Osteoblast (primary cell): ENCODE measurements at regions not wholly inside any gene's neighbourhood (a gene's known extent, or its start where the extent isn't known, plus 50 kb on each side); places are given as distances from the start of the nearest gene placed in this dataset.

Source experiments
- DNase-seq: peaks from one replicate; pipeline ENCODE4 v3.0.0; 2011; ENCODE audit warnings: low spot score, mixed read lengths; ENCODE audit not compliant: insufficient read length; ENCODE audit errors: missing footprints
- H2AFZ ChIP-seq: 2 replicates; pipeline ENCODE4 v1.6.0; 2011; ENCODE audit warnings: mild to moderate bottlenecking, low read length
- H3K27ac ChIP-seq: 2 replicates; pipeline ENCODE4 v1.5.1; 2011; ENCODE audit warnings: mild to moderate bottlenecking, low read depth, low read length, moderate library complexity
- H3K27me3 ChIP-seq: 2 replicates; pipeline ENCODE4 v1.6.0; 2012; ENCODE audit warnings: mild to moderate bottlenecking, control low read depth, inconsistent platforms, low read length, moderate library complexity; ENCODE audit not compliant: insufficient read depth
- H3K36me3 ChIP-seq: 2 replicates; pipeline ENCODE4 v1.5.1; 2011; ENCODE audit warnings: mild to moderate bottlenecking, low read length, control low read depth, moderate library complexity; ENCODE audit not compliant: insufficient read depth
- H3K4me1 ChIP-seq: 2 replicates; pipeline ENCODE4 v1.5.1; 2011; ENCODE audit warnings: mild to moderate bottlenecking, low read length, control low read depth, moderate library complexity; ENCODE audit not compliant: insufficient read depth
- H3K4me2 ChIP-seq: 2 replicates; pipeline ENCODE4 v1.6.0; 2011; ENCODE audit warnings: mild to moderate bottlenecking, low read length; ENCODE audit not compliant: insufficient read depth
- H3K4me3 ChIP-seq: fragments of 200-600 bp; sonication (generic); 3 replicates; pipeline ENCODE4 v1.5.1; 2012; ENCODE audit warnings: mild to moderate bottlenecking, low read length, inconsistent platforms; ENCODE audit not compliant: insufficient read depth
- H3K79me2 ChIP-seq: 2 replicates; pipeline ENCODE4 v1.6.0; 2012; ENCODE audit warnings: mild to moderate bottlenecking, low read length, control low read depth, inconsistent platforms; ENCODE audit not compliant: insufficient read depth
- H3K9me3 ChIP-seq: 2 replicates; pipeline ENCODE4 v1.5.1; 2011; ENCODE audit warnings: low read depth, low read length, control low read depth
- H4K20me1 ChIP-seq: 2 replicates; pipeline ENCODE4 v1.6.0; 2012; ENCODE audit warnings: mild to moderate bottlenecking, low read length, control low read depth; ENCODE audit not compliant: insufficient read depth
- TF ChIP-seq, protein P1 (sequence below): IDR thresholded peaks from 2 replicates; pipeline ENCODE4 v1.5.1; 2011; ENCODE audit warnings: mild to moderate bottlenecking, low read depth, low read length, moderate library complexity; ENCODE audit errors: extremely low read depth

DNA sequence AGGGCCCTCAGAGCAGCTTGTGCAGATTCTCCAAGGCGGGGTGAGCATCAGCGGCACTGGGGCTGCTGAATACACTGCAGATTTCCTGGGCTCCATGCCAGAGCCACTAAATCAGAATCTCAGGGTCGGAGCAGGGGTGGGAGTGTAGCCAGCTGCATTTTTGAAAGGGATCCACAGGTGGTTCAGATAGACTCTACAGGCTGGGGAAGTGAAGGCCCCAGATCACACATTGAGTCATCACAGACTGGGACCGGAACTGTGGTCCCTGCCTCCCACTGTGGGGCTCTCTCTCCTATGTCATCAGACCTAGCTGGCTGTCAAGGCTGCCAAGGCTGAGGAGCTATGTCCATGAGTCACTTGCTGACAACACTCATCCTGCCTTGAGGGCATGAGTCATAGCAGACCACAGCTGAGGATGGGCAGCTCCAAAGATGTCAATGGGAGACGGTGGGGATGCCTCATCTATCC, 162.3 kb upstream of the MAMLD1 start:
- no peak overlapping the region for H2AFZ ChIP-seq
- no peaks in the 10 kb centered on the region for H3K9me3 ChIP-seq
- TF ChIP-seq, protein P1, sequence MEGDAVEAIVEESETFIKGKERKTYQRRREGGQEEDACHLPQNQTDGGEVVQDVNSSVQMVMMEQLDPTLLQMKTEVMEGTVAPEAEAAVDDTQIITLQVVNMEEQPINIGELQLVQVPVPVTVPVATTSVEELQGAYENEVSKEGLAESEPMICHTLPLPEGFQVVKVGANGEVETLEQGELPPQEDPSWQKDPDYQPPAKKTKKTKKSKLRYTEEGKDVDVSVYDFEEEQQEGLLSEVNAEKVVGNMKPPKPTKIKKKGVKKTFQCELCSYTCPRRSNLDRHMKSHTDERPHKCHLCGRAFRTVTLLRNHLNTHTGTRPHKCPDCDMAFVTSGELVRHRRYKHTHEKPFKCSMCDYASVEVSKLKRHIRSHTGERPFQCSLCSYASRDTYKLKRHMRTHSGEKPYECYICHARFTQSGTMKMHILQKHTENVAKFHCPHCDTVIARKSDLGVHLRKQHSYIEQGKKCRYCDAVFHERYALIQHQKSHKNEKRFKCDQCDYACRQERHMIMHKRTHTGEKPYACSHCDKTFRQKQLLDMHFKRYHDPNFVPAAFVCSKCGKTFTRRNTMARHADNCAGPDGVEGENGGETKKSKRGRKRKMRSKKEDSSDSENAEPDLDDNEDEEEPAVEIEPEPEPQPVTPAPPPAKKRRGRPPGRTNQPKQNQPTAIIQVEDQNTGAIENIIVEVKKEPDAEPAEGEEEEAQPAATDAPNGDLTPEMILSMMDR = no peak
- peaks cover 25% of the 10 kb centered on the region for H3K4me1 ChIP-seq
- no peaks in the 10 kb centered on the region for H3K79me2 ChIP-seq
- no peak overlapping the region for H3K4me2 ChIP-seq
- peak; percentile 94 for DNase-seq
- peak overlapping the region; percentile 63 for H3K27ac ChIP-seq
- no peaks in the 10 kb centered on the region for H4K20me1 ChIP-seq
- no peaks in the 10 kb centered on the region for H3K36me3 ChIP-seq
- H3K4me3 ChIP-seq = no peak overlapping the region
- H3K27me3 ChIP-seq = no peaks in the 10 kb centered on the region

DNA sequence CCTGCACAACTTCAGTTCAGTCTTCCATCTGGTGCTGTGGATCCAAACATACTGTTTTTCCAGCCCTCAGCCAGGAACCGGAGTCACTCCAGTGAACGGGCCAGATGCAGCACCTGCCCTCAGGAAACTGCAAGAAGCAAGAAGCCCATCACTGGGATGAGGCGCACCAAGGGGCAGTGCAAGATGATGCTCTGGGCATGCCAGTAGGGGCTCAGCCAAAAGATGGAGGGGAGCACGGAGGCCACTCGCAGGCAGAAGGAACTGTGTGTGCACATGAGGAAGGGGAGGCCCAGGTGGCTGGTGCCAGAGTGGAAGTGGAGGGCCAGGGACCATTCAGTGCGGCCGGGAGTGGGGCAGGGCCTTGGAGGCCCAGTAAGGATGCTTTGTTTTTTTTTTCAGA, 161.7 kb upstream of the MAMLD1 start:
- H3K36me3 ChIP-seq = no peaks in the 10 kb centered on the region
- DNase-seq = no peak
- peak overlapping the region; percentile 63 for H3K27ac ChIP-seq
- H3K27me3 ChIP-seq = no peaks in the 10 kb centered on the region
- H3K4me3 ChIP-seq = no peak overlapping the region
- peaks cover 25% of the 10 kb centered on the region for H3K4me1 ChIP-seq
- H3K9me3 ChIP-seq = no peaks in the 10 kb centered on the region
- no peak overlapping the region for H2AFZ ChIP-seq
- H3K79me2 ChIP-seq = no peaks in the 10 kb centered on the region
- TF ChIP-seq, protein P1 = no peak
- no peaks in the 10 kb centered on the region for H4K20me1 ChIP-seq
- no peak overlapping the region for H3K4me2 ChIP-seq

DNA sequence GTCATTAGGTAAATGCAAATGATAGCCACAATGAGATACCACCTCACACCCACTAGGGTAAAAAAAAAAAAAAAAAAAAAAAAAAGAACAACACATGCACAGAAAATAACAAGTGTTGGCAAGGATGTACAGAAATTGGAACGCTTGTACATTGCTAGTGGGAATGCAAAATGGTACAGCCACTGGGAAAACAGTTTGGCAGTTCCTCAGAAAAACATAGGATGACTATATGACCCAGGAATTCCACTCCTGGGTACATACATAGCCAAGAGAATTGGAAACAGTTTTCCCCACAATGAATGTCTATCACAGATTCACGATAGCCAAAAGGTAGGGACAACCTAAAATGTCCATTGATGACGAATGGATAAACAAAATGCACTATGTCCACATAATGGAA, 161.3 kb upstream of the MAMLD1 start:
- Histone ChIP-seq H4K20me1 (no peaks in the 10 kb centered on the region), H3K36me3 (no peaks in the 10 kb centered on the region), H3K4me1 (peaks cover 25% of the 10 kb centered on the region), H3K4me3 (no peak overlapping the region), H3K27me3 (no peaks in the 10 kb centered on the region), H3K9me3 (no peaks in the 10 kb centered on the region), H2AFZ (no peak overlapping the region), H3K4me2 (no peak overlapping the region), H3K27ac (peak overlapping the region; percentile 46), H3K79me2 (no peaks in the 10 kb centered on the region)
- TF ChIP-seq, protein P1 = no peak
- no peak for DNase-seq

DNA sequence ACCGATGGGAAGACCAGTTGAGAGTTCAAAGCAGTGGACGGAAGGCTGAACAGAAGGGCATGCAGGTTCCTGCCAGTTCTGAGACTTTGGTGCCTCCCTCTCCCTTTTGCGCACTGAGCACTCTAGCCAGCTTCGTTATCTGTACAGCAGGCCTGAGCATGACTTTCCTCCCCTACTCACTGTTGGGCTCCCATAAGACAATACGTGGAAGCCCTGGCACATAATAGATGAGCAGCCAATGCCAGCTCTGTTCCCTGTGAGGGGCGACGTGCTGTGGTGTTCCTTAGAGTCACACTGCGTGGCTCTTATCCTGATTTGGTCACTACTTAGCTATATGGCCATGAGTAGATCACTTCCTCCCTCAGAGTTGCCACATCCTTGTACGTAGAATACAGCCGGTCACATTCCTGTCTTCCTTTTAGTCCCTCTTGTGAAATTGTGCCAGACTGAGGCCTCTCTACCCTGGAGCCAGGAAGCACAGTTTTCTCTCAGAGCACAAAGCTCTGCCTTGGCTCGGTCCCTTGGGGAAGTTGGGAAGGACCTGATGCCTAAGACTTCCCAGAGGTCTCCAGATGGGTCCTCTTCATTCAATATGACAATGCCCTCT, 160.4 kb upstream of the MAMLD1 start:
- Histone ChIP-seq H3K27me3 (no peaks in the 10 kb centered on the region), H3K4me3 (no peak overlapping the region), H3K4me1 (peaks cover 25% of the 10 kb centered on the region), H4K20me1 (no peaks in the 10 kb centered on the region), H3K4me2 (no peak overlapping the region), H3K9me3 (no peaks in the 10 kb centered on the region), H3K27ac (peak overlapping the region; percentile 46), H3K79me2 (no peaks in the 10 kb centered on the region), H3K36me3 (no peaks in the 10 kb centered on the region), H2AFZ (peak overlapping the region; percentile 37)
- no peak for DNase-seq
- TF ChIP-seq, protein P1 = no peak
